Right ventricle myocardium superior (tissue), 1 donor: ENCODE measurements at regions not wholly inside any gene's neighbourhood (a gene's known extent, or its start where the extent isn't known, plus 50 kb on each side); places are given as distances from the start of the nearest gene placed in this dataset.
A peak's percentile ranks its signal among the peaks of the same experiment; 100 is the strongest.

Experiments used
- ATAC-seq: fragments of 200-7000 bp; cut with Tn5 transposase; one replicate; pipeline ENCODE4 v1.9.1; 2020; ENCODE audit warnings: mild to moderate bottlenecking; ENCODE audit not compliant: poor library complexity
- DNase-seq: peaks from one replicate; pipeline ENCODE4 v3.0.0-alpha.2; 2020
- intact Hi-C: fragments of 100-400 bp; cut with DNase I; formaldehyde crosslinking; loops from one replicate; pipeline ENCODE4 v1.11.2; 2022
- donor health status: DM: no; HTN: yes; CAD: no; lungs with severe emphysema.

DNA sequence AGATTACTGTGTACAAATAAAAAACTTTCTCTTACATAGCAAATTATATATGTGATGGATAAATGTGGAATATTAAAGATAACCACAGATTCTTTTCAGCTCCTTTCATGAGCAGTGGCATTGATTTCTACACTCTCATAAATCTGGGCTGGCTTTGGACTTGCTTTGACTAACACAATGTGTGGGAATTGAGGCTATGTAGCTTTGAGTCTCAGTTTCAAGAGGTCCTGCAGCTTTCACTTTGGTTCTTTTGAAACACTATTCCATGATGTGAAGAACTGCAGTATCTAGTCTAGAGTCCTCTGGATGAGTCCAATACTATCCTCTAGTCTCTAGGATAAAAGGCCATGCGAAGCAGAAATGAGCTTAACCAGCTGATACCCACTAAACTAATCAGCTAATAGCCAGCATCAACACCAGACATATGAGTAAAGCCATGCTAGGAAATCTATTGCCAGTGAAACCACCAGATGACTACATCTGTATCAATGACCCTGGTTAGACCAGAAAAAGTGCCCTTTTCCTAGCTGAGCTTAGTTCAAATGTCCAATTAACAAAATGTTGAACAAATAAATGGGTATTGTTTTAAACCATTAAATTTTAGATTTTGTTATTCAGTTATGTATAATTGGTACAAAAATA, 274.9 kb upstream of the ZPLD1 start:
- no peak for ATAC-seq
- intact Hi-C loops: no loop called here
- no peak for DNase-seq

DNA sequence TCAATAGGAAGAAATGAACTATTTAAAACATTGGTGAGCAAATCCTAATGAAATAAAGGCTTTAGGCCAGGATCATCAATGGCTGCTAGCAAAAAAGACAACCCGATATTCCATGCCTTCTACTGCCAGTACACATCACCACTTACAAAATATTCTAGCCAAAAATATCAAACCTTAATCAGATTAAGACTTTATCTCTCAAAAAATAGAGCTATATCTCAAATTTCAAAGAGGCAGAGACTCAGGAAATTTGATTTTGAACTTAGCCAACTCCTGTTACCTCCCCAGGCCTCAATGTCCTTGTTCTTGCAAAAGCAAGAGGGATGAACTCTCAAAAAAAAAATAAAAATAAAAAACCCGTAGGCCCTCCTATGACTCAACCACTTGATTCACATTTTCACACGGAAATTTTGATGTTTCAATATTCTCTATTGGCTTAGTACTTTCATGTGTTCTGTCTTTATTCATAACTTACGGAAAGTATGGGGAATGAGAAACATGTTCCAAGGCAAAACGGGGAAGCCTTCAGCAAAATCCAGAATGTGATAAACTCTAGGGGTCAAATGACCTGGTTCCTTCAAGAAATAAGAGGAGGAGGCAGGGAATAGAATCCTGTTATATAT, 273.3 kb upstream of the ZPLD1 start:
- no peak for ATAC-seq
- DNase-seq: no peak
- intact Hi-C loops: no loop called here

DNA sequence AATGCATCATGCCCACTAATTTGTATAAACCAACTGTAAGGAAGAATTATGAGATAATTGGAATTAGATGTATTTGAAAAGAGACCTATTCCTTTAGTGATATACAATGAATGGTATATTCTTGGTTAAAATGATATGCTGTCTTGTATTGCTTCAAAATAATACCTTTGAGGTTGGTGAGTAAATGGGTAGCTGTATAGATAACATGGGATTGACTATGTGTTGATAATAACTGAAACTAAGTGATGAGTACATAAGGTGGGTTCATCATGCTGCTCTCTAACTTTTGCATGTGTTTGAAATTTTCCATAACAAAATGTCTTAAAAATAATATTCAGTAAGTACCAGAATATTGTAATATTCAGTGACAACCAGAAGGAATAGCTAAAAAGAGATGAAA, 272.6 kb upstream of the ZPLD1 start:
- intact Hi-C loops: no loop called here
- DNase-seq (no peak), ATAC-seq (no peak)

DNA sequence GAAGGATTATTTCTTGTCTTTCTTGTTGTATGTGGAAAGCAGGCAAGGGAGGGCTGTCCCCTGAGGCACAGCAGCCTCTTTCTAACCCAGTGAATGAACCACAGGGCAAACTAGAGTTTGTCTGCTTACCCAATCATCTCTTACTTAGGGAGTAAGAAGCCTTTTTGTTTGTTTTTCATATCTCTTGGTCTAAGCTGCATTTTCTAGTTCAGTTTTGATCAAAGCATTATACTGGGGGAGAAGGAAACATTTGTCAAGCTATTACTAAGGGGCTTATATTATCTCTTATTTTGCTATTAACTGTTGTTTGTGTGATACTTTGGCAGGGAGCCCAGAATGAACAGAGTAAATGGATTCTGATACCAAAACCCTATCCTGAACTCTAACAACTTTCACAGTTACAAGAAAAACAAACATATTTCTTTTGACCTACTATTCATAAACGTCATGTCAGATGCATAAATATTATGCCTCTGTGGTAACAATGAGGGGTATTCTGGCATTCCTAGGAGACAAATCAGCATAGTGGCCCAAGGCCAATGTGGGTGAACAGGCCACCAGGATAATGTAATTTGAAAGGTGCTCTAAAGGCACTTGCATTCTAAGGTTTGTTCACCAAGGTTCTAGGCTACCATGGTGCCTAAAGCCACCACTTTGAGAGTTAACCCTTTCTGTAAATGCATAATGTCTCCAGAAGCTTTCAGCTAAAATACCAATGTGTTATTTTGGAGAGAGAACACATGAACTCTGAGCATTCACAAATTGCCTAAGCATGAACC, 271.6 kb upstream of the ZPLD1 start:
- intact Hi-C loops: no loop called here
- DNase-seq (peak; percentile 68), ATAC-seq (peak; percentile 94)

DNA sequence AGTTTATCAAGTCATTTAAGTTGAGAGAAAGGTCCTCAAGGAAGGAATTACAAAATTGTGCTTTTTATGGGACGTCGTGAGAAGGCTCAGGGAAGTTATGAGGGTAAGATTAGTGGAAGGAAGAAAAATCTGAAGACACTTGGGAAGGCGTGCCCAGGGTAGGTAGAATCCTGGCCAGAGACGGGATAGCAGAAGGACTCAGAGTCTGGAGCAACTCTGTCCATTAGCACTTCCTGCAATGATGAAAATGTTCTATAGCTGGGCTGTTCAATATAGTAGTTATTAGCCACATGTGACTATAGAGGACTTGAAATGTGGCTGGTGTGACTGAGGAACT, 271.0 kb upstream of the ZPLD1 start:
- DNase-seq (no peak), ATAC-seq (no peak)
- intact Hi-C loops: no loop called here

DNA sequence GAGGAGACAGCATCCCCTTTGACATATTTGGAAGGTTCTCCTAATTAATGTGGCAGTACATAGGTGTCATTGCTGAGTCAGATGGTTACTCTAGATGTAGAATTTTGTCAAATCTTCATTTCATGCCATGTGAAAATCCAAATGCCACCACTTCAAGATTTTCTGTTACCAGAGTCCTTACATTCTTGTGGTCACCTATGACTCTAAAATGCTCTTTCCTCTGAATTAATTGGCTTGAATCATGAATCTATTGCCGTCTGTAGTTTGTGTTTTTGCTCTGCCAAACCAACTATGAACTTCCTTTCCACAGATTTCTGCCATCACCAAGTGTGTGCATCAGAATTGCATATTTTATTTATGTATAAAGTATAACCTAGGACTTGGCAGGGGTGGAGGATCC, 269.4 kb upstream of the ZPLD1 start:
- DNase-seq (no peak), ATAC-seq (no peak)
- intact Hi-C loops: no loop called here

DNA sequence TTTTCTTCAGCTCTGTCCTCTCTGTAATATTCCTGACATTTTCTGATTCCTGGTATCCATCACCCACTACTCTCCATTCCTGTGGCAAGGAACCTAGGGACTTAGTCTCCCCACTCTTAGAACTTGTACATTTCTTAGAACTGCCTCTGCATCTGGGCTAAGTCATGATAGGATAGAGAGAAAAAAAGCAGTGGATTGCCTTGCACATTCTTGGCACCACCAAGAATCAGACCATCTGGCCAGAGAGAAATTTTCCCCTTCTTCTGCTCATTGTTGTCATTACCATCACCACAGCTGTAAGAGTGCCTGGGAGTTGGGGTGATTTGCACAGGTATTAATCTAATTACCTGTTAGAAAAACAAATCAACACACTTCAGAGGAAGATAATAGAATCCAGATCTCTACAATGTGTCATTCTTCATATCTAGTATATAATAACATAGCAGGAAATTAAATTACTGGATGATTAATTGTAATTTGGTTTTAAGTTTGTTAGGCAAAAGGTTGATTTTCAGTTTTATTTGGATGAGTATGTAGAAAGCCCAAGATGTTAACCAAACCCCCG, 264.8 kb upstream of the ZPLD1 start:
- DNase-seq: no peak
- no peak for ATAC-seq
- intact Hi-C loops: no loop called here

DNA sequence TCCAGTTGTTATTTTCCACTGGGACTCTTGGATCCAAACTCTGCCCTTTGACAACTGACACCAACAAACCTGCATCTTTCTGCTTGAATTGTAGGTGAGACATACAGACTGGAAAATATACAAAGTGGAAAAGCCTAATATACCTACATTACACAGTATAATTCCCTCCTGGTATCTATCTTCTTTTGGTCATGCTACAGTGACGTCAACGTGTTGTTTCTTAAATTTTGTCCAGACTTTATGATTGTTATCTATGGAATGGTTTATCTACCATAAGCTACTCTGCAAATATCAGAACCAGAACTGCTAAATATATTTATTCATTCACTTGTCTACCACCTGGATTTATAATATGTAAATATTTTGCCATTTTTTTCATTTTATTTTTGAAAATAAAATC, 264.3 kb upstream of the ZPLD1 start:
- intact Hi-C loops: no loop called here
- DNase-seq (no peak), ATAC-seq (no peak)

DNA sequence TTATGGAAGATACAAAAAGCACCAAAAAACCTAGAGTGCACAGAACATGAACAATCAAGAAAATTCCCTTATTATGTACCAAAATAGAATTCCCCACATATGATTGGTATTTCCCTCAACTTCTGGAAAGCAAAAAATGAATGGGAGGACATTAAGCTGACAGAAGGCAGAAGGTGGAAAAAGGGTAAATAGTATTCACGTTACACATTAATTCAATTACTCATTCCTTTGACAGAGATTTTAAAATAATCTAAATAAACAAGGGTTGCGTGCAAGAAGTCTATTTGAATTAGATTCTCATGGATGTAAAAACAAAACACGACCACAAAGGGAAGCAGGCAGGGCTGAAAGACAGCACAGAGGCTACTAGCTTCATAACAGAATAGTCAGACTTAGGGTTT, 260.5 kb upstream of the ZPLD1 start:
- intact Hi-C loops: no loop called here
- DNase-seq (no peak), ATAC-seq (no peak)

DNA sequence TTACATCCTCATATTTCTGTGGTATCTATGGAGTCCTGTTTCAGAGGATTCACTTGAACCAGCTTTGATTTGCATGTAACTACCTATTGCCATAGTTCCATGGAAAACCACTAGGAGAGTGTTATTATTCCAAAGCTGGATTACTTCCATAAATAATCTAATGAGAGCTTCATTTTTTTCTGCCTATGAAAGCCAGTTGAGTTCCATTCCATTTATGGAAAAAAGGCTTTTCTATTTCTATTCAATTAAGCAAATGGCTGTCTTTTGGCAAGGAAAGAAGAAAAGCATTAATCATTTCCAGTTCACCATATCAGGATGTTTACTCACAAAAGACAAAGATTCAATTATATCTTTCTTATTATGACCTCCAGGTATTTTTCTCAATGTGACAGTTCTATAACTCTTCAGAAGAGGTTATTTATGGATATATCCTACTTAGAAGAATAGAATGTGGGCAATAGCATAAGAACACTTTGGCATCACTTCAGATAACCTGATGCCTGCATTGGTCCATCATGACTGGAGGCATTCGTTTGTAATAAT, 259.9 kb upstream of the ZPLD1 start:
- DNase-seq (no peak), ATAC-seq (no peak)
- intact Hi-C loops: no loop called here

DNA sequence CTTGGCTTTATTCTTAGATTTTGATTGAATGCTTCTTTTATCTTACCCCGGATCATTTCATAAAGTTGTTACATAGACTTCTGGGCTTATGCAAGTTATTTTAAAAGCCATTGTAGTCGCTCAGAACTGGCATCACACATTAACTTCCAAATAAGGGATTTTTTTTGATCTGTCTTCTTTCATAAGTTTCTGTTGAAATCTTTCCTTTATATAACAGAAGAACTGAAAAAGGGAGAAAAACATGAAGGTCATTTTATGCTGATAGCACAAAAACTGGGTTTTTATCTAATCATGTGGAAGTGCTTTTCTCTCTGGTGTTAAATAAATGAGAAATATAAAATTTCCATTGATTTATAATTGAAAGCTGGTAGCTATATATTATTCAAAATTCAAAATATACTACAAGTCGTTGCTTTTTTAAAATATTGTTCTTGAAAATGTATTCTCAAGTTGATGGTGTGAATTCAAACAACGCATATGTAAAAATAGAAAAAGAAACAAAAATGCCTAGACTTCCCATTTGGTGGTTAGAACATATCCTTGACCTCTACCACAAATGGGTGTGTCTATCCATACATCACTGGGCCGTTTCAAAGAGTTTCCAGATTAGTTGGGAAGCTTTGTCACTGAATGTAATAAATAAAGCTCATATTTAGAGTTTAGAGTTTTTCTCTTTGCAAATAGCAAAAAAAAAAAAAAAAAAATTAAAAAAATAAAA, 258.3 kb upstream of the ZPLD1 start:
- intact Hi-C loops: no loop called here
- DNase-seq: no peak
- no peak for ATAC-seq

DNA sequence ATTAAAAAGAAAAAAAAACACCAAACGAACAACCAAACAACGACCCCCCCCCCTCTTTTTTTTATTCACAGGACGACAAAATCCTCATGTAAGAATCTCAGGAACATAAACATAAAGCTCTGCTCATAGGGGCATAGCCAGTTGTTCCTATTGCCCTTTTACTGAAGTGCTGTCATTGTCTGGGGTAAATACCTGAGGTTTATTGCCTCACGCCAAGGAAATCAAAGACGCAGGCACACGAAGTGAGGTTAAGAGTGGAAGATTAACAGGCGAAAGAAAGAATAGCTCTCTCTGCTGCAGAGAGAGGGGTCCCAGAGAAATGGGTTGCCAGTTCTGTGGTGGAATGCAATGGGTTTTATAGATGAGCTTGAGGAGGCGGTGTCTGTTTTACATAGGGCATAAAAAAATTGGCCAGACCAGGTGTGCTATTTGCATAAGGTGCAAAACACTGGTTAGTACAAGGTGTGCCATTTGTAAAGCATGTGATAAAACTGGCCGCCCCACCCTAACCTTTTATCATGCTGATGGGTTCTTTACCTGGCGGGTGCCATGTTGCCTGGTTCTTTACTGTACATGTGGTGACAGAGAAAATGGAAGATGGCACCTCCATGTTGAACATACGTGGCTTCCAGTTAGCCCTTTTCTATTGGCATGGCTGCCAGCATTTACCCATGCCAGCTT, 257.6 kb upstream of the ZPLD1 start:
- ATAC-seq (no peak), DNase-seq (no peak)
- intact Hi-C loops: no loop called here

DNA sequence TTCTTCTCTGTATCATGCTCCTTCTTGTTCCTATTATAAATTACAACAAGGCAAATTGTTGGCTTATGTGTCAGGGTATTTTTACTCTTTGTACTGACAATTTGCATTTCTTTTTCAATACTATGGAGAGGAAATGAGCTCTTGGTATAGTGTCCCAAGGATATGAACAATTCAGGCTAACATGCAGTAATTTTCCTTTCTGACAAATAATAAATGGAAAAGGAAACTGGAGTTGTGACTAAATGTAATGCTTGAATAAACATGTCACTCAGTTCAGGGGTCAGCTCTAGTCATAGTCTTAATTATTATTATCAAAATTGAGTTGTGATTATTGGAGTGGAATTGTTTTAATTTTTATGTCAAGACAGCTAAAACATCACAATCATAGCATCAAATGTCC, 256.0 kb upstream of the ZPLD1 start:
- ATAC-seq (no peak), DNase-seq (no peak)
- intact Hi-C loops: no loop called here

DNA sequence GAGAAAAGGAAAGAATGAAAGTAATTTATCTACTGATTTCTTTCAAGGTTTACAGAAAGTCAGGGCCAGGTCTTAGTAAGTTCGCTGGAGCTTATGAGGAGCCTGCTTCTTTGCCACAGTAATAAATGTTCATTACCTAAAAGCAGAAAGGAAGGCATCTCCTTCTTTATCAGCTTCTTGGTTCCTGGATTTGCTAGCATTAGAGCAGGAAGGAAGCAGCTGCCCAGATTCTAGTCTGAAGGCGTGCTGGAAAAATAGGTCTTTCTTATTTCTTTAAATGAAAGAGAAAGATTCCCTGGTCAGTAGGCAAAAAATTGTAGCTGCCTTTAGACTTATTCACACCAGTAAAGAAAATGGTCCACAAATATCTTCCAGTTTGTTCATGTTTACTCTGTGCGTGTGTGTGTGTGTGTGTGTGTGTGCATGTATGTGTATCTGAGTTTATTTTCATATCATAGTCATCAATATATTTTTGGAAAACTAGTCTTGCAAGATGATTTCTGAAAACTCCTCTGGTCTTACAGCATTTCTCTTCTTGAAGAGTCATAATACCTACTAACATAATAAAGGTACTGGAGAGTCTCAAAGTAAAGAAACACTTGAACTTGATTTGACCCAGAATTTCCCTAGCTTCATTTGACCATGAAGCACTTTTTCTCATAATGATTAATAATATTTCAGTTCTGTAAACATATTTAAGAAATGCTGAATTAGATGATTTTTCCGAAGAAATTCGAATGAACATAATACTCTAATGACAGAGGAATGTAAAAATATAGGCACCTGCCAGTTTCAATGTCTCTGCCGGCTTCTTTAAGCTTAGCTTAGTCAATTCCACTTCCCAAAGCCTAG, 255.3 kb upstream of the ZPLD1 start:
- no peak for ATAC-seq
- no peak for DNase-seq
- intact Hi-C loops: no loop called here

DNA sequence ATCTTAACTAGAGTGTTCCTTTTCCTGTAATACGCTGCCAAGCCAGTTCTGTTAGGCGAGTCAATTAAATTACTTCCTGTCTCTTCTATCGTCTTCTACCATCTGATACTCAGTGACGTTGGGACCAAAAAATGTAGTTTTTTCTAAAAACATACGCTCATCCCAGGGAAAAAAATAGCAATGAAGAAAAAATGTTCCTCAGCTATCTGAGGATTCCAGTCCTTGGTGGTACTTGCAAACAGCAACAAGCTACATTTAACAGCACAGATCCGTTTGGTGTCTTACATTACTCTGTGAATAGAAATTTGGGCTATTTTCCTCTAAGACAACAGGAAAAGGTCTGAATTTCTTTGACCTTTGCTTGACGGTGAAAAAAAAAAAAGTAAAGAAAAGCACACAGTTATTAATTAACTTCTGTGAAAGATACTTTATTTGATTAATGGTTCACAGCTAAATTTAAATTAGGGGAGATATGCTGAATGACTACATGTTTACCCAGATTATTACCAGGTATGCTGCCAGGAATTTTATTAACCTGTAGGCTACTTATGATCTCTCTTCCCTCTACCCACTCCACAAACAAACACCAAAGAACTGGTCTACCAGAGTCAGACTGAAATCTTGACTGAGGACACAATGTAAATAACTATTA, 254.4 kb upstream of the ZPLD1 start:
- intact Hi-C loops: no loop called here
- ATAC-seq (peak; percentile 74), DNase-seq (no peak)

DNA sequence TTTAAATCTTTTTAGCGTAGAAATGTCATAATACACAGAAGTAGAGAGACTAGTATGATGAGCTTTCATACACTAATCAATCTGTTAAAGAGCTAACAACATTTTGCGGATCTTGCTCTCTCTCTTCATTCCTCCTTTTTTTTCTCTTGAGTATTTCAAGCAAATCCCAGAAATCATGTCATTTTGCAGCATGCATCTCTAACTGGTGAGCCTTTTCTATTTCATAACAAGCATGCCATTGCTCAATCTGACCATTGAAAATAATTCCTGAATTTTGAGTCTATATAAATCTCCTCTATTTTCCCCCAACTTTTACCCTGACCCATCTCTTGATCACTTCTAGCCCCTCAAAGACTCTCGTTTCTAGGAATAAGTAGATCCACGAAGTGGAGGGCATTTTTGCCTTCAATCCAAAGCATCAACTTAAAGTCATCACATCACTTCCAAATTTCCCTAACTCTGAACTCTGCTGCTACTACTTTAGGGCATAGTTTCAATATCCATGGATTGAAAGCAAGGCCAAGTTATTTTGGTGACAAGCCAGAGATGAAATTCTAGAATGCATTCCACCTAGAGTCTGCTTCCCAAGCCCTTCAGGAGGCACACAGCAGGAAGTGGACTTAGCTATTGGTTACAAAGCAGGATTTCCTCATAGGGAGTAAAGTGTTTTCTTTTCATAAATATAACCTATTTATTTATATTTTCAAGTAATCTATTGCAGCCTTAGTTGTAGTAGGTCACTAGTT, 253.5 kb upstream of the ZPLD1 start:
- ATAC-seq: peak; percentile 69
- intact Hi-C loops: no loop called here
- no peak for DNase-seq

DNA sequence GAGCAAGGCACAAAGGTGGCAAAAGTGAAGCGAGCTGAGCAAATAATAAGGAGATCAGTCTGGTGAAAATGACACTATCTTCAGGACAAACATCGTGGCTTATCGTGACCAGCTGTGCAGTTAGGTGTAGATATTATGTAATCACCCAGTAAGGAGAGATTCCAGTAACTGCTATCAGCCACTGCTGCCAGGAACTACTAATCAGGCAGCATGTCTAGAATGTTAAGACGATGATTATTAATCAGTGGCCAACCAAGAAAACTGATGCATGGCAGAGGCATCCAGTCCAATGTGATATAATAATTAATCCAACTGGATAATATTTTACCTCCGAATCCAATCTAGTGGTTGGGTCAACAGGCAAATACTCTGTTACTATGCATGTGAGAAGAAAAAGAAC, 252.7 kb upstream of the ZPLD1 start:
- ATAC-seq: peak; percentile 45
- DNase-seq: no peak
- intact Hi-C loops: no loop called here
